Medulla oblongata (tissue), 1 donor: ENCODE measurements at regions not wholly inside any gene's neighbourhood (a gene's known extent, or its start where the extent isn't known, plus 50 kb on each side); places are given as distances from the start of the nearest gene placed in this dataset.

ENCODE experiments used
- DNase-seq: peaks from one replicate; pipeline ENCODE4 v3.0.0-alpha.2; 2015; ENCODE audit errors: extremely low spot score

DNA sequence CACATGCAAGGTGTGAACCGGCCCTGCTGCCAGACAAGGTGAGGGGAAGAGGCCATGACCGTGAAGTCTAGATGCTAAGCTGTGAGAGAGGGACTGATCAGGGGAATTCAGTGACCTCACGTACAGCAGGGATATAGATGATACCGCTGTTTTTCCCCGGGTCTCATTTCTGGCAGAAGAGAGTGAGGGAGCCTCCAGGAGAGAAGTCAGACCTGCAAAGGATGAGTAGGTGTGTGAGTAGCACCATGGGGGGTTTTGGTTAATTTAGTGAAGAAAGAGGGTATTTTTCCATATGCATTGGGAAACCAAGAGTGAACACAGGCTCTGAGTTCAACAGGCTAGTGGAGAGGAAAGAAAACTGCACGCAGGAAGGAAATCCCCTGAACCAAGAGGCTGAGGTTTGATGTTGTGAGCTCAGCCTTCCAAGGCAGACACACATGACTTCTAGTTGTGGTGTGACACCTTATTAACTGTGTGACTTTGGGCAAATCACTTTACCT, 127.6 kb upstream of the GATB start:
- DNase-seq: no peak

- DNase-seq: no peak
These were observed 127.0 kb upstream of the GATB start for GRCh38 chr4:151887816-151888180.

- DNase-seq: peak; percentile 59
These were observed 126.4 kb upstream of the GATB start for GRCh38 chr4:151887031-151887815.

DNA sequence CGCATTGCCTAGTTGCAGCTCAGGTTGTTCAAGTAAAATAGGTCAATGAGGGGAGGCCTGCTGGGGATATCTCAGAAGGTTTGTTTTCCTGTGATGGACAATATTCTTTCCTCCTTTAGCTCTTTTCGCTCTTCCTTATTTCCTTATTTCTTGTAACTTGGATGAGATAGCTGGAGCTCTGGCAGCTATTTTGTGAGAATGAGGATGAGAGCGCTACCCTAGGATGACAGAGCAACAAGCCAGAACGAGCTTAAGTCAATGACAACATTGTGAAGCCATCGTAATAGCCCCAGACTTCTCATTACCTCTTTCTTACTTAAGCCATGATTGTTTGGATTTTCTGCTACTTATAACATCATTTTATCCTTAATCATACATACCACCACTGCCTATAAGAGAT, 124.3 kb upstream of the GATB start:
- DNase-seq: no peak

GRCh38 chr4:151883747-151884146, 122.9 kb upstream of the GATB start:
- DNase-seq: no peak

DNA sequence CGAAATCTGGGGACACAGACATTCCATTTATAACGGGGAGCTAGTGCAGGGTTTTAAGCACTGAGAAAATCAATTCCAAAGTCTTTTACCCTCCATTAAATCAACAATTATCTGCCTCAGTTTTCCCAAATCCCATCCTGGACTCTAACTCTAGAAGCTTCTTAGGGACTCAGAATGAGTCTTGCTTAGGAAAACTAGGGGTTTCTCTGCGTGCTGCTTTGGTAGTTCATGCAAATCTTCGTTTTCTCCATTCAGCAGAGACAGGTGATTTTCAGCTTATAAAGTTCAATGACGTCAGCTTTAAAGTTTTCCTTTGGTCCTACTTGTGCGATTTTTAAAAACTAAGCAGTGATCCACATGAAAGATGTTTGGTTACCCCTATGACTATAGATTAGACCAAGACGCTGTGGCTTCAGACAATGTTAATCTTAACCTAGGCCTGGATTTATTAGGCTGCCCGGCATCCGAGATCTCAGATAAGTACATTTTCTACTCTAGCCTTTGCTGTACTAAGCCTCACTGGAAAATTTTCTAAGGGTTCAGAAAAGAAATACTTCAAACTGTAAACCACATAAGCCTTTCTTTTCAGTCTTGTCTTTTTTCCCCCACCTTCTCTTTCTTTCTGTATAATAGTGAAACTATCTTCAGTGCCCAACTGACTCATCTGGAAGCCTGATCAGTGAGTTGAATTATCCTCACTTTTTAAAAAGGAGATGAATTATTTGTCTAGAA, 121.4 kb upstream of the GATB start:
- no peak for DNase-seq

GRCh38 chr4:151879705-151880445, 119.1 kb upstream of the GATB start:
- no peak for DNase-seq

DNA sequence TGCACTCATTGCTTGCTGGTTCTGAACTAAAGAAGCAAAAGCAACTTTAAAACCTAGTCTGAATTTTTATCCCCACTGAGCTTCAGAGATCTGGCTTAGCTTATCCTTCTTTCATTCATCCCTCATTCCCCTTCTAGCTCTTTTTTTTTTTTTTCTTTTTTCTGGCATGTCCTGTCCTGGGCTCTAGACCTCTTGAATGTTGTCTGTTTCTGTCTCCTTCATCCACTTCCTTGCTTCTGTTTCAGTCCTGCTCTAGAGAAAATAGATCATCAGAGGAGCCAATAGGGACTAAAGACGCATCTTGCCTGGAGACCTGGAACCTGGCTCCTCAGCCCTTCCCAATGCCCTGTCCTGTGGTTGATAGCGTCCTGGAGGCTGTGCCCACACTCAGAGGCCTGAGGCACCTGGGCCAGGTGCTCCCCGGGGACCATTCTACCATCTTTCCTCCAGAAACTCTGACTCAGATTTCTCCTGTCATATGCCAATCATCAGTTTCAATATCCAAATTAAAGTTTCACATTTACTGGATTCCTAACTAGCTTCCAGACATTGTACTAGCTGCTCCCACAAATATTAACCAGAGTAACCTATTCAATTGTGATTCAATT, 115.7 kb upstream of the GATB start:
- DNase-seq: no peak

GRCh38 chr4:151874328-151874727, 113.5 kb upstream of the GATB start:
- DNase-seq: no peak

DNA sequence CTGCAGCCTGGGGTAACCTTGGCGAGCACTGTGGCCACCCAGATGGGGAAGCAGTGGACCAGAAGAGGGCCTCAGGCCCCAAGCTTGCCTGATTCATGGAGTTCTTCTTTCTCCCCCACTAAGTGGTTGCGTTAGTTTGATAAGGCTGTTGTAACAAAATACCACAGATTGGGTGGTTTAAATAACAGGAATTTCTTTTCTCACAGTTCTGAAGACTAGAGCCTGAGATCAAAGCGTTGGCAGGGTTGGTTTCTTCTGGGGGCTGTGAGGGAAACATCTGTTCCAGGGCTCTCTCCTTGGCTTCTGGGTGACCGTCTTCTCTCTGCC, 105.7 kb upstream of the GATB start:
- peak; percentile 31 for DNase-seq

GRCh38 chr4:151865744-151866591, 105.2 kb upstream of the GATB start:
- DNase-seq: no peak

DNA sequence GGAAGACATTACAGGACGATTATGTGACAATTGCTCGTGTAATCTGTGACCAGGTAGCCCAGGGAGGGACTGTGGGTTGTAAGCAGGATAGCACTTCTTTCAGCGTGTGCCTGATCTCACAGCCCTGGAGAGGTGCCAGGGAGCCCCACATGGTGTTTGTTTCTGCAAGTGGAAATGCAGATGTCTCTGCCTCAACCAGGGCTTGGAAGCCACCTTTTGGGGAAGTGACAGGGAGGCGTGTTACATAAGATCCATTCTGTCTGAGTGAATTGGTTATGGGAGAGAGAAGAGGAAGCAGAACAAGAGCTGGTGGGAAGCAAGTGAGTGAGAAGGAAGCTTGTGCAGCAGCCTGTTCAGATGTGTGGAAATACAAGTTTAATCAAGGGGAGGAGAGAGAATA, 104.5 kb upstream of the GATB start:
- DNase-seq: peak; percentile 90

DNA sequence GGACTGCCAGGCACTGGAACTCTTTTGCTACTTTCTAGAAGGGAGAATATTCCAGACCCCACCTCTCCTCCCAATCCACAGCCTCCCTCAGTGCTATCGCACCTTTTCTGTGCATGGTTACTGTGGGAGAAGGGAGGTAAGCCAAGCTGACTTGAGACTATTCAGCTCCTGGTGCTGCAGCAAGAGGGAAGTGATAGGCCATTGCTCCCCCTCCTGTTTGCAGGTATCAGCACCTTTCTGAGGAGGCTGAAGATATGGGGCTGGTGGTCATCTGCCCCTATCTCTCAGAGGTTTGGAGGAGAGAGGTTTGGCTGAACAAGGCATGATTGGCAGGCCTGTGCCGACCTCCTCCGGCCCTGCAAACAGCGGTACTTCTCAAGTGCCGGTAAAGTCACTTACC, 103.3 kb upstream of the GATB start:
- DNase-seq: no peak

- DNase-seq: no peak
These were observed 102.0 kb upstream of the GATB start for GRCh38 chr4:151862766-151863165.

DNA sequence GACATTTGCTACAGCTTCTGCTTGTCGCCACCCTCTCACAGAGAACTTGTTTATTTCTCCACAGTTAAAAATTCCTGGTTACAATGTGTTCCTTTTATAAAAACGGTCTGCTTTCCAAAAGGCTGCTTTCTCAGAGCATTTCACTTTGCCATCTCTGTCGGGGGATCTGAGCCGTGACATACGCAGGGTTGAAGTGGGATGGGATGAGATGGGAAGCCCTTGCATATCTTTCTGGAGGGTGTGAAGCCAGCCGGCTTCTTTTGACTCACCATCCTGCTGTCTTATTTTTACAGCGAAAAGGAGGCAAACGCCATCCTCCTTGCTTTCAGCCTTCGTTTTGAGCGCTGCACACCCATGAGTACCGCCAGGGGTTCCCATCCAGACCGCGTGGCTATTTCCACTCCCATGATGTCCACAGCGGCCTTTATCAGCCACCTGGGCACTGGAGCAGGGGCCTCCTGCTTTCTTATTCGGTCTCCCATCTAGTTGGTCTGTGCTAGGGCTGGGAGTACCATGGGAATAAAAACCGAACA, 99.8 kb upstream of the GATB start:
- DNase-seq: no peak

GRCh38 chr4:151859641-151860040, 98.8 kb upstream of the GATB start:
- DNase-seq: no peak

- no peak for DNase-seq
These were observed 97.5 kb upstream of the GATB start for GRCh38 chr4:151858356-151858755.

- DNase-seq: no peak
These were observed 96.6 kb upstream of the GATB start for GRCh38 chr4:151857368-151857767.

GRCh38 chr4:151855747-151856146, 94.9 kb upstream of the GATB start:
- DNase-seq: no peak

- no peak for DNase-seq
These were observed 93.9 kb upstream of the GATB start for GRCh38 chr4:151854731-151855130.

- no peak for DNase-seq
These were observed 92.2 kb upstream of the GATB start for GRCh38 chr4:151853034-151853433.
